ENCODE measurements at regions not wholly inside any gene's neighbourhood (a gene's known extent, or its start where the extent isn't known, plus 50 kb on each side); places are given as distances from the start of the nearest gene placed in this dataset.
A peak's percentile ranks its signal among the peaks of the same experiment; 100 is the strongest.

DNA sequence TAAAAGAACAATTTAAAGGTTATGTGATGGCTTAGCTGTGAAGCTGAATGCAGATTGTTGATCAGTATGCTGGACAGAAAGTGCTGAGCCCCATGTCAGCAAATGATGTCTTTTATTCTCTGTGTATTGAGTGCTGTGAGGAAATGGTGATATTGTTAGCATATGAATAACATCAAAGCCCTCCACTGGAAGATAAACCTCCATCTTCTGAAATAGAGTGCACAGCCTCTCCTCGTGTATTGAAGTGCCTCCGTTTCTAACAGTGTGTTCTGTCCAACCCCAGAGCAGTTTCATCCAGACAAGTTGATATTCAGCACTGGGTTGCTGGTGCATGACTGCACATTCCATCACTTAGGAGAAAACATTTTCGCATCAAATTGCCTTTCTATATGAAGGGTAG is 242.9 kb downstream of the CSNK1G3 start:
- no peak for DNase-seq (ENCODE audit: insufficient read length, low spot score, missing footprints)
- Histone ChIP-seq H3K36me3 (ENCODE audit: insufficient read depth, low read length) (no peaks in the 10 kb centered on the region), H3K4me3 (ENCODE audit: insufficient read depth, low read length) (no peak overlapping the region), H4K20me1 (ENCODE audit: insufficient read depth, low read length) (no peaks in the 10 kb centered on the region), H3K9me3 (ENCODE audit: low read depth, low read length) (no peaks in the 10 kb centered on the region), H3K27me3 (ENCODE audit: insufficient read depth, low read length) (no peaks in the 10 kb centered on the region), H2AFZ (ENCODE audit: low read length) (no peak overlapping the region), H3K4me1 (ENCODE audit: insufficient read depth, low read length) (peaks cover 36% of the 10 kb centered on the region), H3K4me2 (ENCODE audit: insufficient read depth, low read length) (no peak overlapping the region), H3K79me2 (ENCODE audit: insufficient read depth, low read length) (no peaks in the 10 kb centered on the region), H3K27ac (ENCODE audit: low read depth, low read length) (peak overlapping the region; percentile 61)
- TF ChIP-seq, protein P1, sequence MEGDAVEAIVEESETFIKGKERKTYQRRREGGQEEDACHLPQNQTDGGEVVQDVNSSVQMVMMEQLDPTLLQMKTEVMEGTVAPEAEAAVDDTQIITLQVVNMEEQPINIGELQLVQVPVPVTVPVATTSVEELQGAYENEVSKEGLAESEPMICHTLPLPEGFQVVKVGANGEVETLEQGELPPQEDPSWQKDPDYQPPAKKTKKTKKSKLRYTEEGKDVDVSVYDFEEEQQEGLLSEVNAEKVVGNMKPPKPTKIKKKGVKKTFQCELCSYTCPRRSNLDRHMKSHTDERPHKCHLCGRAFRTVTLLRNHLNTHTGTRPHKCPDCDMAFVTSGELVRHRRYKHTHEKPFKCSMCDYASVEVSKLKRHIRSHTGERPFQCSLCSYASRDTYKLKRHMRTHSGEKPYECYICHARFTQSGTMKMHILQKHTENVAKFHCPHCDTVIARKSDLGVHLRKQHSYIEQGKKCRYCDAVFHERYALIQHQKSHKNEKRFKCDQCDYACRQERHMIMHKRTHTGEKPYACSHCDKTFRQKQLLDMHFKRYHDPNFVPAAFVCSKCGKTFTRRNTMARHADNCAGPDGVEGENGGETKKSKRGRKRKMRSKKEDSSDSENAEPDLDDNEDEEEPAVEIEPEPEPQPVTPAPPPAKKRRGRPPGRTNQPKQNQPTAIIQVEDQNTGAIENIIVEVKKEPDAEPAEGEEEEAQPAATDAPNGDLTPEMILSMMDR (IDR thresholded peaks at IDR 0.05; ENCODE audit: extremely low read depth, low read depth, low read length), result no peak

DNA sequence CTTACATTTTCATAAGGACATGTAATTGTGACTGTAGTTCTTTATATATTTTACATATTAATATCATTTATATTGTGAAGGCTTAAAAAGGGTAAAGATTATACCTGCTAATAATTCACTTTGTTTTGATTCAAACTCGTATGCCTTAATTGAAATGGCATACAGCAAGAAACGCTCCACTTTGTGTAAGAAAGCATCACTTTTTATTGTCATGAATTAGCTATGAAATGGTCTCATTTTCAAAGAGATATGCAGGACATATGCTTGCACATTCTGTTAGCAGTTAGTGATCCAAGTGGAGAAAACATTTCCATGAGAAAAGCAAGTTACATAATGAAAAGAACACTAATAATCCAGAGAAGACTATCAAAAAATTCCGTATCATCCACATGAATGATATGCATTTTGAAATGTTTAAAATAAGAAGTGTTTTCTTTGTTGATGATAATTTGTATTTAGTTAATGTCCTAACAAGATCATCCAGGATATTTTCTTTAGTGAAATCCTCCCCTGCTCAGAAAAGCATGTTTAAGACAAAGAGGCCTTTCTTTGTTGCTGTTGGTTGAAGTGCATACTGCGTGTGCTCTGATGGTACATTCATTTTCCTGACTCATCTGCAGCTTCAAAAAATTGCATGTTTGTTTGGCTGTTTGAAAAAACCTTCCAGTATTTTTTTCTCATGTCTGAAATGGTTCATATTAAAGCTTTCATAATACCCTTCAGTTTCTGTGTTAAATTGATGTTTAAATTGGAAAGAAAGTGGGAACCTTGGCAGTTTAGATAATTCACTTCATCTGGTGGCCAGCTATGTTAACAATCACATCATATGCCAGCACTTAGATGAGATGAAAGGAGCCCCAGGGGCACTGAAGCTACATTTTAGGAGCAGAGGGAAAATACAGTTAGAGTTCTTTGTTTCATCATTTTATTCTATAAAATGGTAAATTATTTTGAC is 242.2 kb downstream of the CSNK1G3 start:
- no peak for DNase-seq (ENCODE audit: insufficient read length, low spot score, missing footprints)
- Histone ChIP-seq H2AFZ (ENCODE audit: low read length) (no peak overlapping the region), H3K27ac (ENCODE audit: low read depth, low read length) (peak overlapping the region; percentile 61), H3K4me1 (ENCODE audit: insufficient read depth, low read length) (peaks cover 36% of the 10 kb centered on the region), H3K4me2 (ENCODE audit: insufficient read depth, low read length) (no peak overlapping the region), H3K79me2 (ENCODE audit: insufficient read depth, low read length) (no peaks in the 10 kb centered on the region), H3K9me3 (ENCODE audit: low read depth, low read length) (no peaks in the 10 kb centered on the region), H3K4me3 (ENCODE audit: insufficient read depth, low read length) (no peak overlapping the region), H3K27me3 (ENCODE audit: insufficient read depth, low read length) (no peaks in the 10 kb centered on the region), H4K20me1 (ENCODE audit: insufficient read depth, low read length) (no peaks in the 10 kb centered on the region), H3K36me3 (ENCODE audit: insufficient read depth, low read length) (no peaks in the 10 kb centered on the region)
- TF ChIP-seq, protein P1 (IDR thresholded peaks at IDR 0.05; ENCODE audit: extremely low read depth, low read depth, low read length), result no peak

DNA sequence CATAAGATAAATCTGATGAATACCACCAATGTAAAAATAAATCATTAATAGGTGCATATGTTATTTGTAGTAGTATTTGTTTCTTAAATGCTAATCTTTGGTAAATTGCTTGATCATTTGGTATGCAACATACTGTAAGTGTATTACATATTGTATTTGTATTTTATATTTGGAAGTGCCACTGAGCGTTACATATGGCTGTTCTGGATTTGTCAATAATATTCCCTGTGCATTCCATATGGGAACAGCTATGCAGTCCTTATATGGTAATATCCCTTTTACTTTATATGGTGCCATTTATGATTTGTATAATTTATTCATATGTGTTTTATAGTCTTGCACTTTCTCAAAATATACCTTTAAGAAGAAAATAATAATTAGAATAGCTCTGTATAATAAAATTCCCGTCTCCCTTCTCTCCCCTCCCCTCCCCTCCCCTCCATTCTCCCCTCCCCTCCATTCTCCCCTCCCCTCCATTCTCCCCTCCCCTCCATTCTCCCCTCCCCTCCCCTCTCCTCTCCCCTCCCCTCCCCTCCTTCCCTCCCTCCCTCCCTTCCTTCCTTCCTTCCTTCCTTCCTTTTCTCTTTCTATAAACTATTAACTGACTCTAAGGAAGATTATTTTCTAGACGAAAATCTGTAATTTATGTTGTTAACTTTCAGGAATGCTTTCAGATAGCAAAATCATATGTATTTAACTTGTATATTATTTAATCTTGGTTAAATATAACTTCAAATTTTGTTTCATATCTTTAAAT is 241.4 kb downstream of the CSNK1G3 start:
- Histone ChIP-seq H4K20me1 (ENCODE audit: insufficient read depth, low read length) (no peaks in the 10 kb centered on the region), H3K9me3 (ENCODE audit: low read depth, low read length) (no peaks in the 10 kb centered on the region), H3K79me2 (ENCODE audit: insufficient read depth, low read length) (no peaks in the 10 kb centered on the region), H3K4me2 (ENCODE audit: insufficient read depth, low read length) (peak overlapping the region; percentile 54), H3K27me3 (ENCODE audit: insufficient read depth, low read length) (no peaks in the 10 kb centered on the region), H3K27ac (ENCODE audit: low read depth, low read length) (peak overlapping the region; percentile 90), H3K36me3 (ENCODE audit: insufficient read depth, low read length) (no peaks in the 10 kb centered on the region), H3K4me3 (ENCODE audit: insufficient read depth, low read length) (no peak overlapping the region), H2AFZ (ENCODE audit: low read length) (no peak overlapping the region), H3K4me1 (ENCODE audit: insufficient read depth, low read length) (peaks cover 36% of the 10 kb centered on the region)
- TF ChIP-seq, protein P1 (IDR thresholded peaks at IDR 0.05; ENCODE audit: extremely low read depth, low read depth, low read length), result no peak
- DNase-seq (ENCODE audit: insufficient read length, low spot score, missing footprints), result peak; percentile 22
